ENCODE measurements at regions not wholly inside any gene's neighbourhood (a gene's known extent, or its start where the extent isn't known, plus 50 kb on each side); places are given as distances from the start of the nearest gene placed in this dataset.

DNA sequence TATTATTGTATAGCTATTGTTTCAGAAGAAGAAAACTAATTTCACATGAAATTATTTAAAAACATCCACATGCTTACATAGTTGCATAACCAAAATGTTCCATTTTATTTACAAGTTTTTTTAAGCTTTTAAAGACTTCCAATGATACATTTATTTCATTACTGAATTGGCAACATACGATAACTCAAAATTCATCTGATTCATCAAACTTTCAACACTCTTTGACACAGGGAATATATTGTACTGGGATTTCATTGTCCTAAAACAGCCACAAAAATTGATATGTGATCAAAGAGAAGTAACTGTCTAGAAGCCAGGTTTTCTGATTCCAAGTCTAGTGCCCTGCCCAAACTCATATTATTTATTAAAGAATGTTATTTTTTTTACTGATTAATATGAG is 131.4 kb upstream of the USP24 start:
- TF ChIP-seq, protein P1, sequence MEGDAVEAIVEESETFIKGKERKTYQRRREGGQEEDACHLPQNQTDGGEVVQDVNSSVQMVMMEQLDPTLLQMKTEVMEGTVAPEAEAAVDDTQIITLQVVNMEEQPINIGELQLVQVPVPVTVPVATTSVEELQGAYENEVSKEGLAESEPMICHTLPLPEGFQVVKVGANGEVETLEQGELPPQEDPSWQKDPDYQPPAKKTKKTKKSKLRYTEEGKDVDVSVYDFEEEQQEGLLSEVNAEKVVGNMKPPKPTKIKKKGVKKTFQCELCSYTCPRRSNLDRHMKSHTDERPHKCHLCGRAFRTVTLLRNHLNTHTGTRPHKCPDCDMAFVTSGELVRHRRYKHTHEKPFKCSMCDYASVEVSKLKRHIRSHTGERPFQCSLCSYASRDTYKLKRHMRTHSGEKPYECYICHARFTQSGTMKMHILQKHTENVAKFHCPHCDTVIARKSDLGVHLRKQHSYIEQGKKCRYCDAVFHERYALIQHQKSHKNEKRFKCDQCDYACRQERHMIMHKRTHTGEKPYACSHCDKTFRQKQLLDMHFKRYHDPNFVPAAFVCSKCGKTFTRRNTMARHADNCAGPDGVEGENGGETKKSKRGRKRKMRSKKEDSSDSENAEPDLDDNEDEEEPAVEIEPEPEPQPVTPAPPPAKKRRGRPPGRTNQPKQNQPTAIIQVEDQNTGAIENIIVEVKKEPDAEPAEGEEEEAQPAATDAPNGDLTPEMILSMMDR (IDR thresholded peaks at IDR 0.05), result no peak
- no peak for TF ChIP-seq POLR2A (IDR thresholded peaks at IDR 0.05)

All from testis (tissue), 2 donors.